H7 (cell line): ENCODE measurements at regions not wholly inside any gene's neighbourhood (a gene's known extent, or its start where the extent isn't known, plus 50 kb on each side); places are given as distances from the start of the nearest gene placed in this dataset.

Source experiments
- DNase-seq: peaks from one replicate; pipeline ENCODE4 v3.0.0; 2012
- H3K27me3 ChIP-seq: 2 replicates; pipeline ENCODE4 v1.6.0; 2011; ENCODE audit warnings: mild to moderate bottlenecking, low read length; ENCODE audit not compliant: control insufficient read depth, insufficient read depth
- H3K36me3 ChIP-seq: replicated peaks from 2 replicates; pipeline ENCODE4 v1.5.1; 2011; ENCODE audit warnings: low read length; ENCODE audit not compliant: control insufficient read depth, insufficient read depth
- H3K4me3 ChIP-seq: 2 replicates; pipeline ENCODE4 v1.5.1; 2011; ENCODE audit warnings: low read depth, mild to moderate bottlenecking, control low read depth, low read length, moderate library complexity; ENCODE audit not compliant: insufficient read depth

DNA sequence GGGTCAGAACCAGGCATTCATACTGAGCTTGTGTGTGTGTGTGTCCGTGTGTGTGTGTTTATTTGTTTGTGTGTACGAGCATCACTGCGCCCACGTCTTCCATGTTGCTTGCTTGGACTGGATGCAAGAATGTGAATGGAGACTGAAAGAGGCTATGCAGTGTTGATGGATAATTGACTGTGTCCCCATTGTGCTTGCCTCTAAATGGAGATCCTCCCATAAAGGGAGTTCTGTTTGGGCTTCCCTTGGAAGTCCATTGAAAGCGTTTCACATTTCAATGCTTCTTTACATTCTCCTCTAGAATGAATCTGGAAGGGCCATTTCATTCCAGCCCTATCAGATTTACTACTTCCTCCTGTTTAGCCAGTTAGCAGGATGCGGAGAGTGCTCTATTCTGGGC lies 124.0 kb downstream of the GP2 start:
- Histone ChIP-seq H3K27me3 (no peaks in the 10 kb centered on the region), H3K36me3 (no peaks in the 10 kb centered on the region), H3K4me3 (no peak overlapping the region)
- no peak for DNase-seq

- Histone ChIP-seq H3K4me3 (no peak overlapping the region), H3K36me3 (no peaks in the 10 kb centered on the region), H3K27me3 (no peaks in the 10 kb centered on the region)
- DNase-seq = no peak
Observed at GRCh38 chr16:20202747-20203146, 124.6 kb downstream of the GP2 start.

- no peaks in the 10 kb centered on the region for H3K27me3 ChIP-seq
- no peak overlapping the region for H3K4me3 ChIP-seq
- DNase-seq = no peak
- H3K36me3 ChIP-seq = no peaks in the 10 kb centered on the region
Observed at GRCh38 chr16:20192801-20193200, 119.1 kb upstream of the GPR139 start.

- no peaks in the 10 kb centered on the region for H3K27me3 ChIP-seq
- no peak for DNase-seq
- H3K4me3 ChIP-seq = no peak overlapping the region
Observed at GRCh38 chr16:20191566-20191965, 117.9 kb upstream of the GPR139 start.

GRCh38 chr16:20181949-20182348 lies 108.3 kb upstream of the GPR139 start:
- DNase-seq = no peak
- no peak overlapping the region for H3K4me3 ChIP-seq
- no peaks in the 10 kb centered on the region for H3K36me3 ChIP-seq
- H3K27me3 ChIP-seq = peaks cover 2% of the 10 kb centered on the region; the same call in 1 of the 2 replicates

More at GRCh38 chr16:20191566-20191965, 117.9 kb upstream of the GPR139 start:
- no peaks in the 10 kb centered on the region for H3K36me3 ChIP-seq

- Histone ChIP-seq H3K4me3 (no peak overlapping the region), H3K36me3 (no peaks in the 10 kb centered on the region), H3K27me3 (peaks cover 2% of the 10 kb centered on the region; the same call in 1 of the 2 replicates)
- no peak for DNase-seq
Observed at GRCh38 chr16:20181416-20181815, 107.7 kb upstream of the GPR139 start.

DNA sequence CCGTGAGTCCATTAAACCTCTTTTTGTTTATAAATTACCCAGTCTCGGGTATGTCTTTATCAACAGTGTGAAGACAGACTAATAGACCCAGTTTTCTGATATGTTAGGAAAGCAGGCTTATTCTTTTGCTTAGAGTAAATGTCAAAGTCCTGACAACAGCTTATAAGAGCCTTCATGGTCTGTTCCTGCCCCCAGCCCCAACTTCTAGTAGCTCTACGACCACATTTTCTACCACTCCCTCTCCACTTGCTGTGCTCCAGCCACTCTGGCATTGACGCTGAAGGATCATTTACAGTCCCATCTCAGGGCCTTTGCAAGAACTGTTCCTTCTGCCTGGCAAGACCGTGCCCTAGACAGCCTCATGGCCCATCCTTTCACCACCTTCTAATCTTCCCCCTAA lies 104.6 kb upstream of the GPR139 start:
- H3K4me3 ChIP-seq = no peak overlapping the region
- H3K36me3 ChIP-seq = no peaks in the 10 kb centered on the region
- H3K27me3 ChIP-seq = peaks cover 2% of the 10 kb centered on the region; the same call in 1 of the 2 replicates
- no peak for DNase-seq

- peak; percentile 10 for DNase-seq
- no peak overlapping the region for H3K4me3 ChIP-seq
- peaks cover 2% of the 10 kb centered on the region; the same call in 1 of the 2 replicates for H3K27me3 ChIP-seq
- no peaks in the 10 kb centered on the region for H3K36me3 ChIP-seq
Observed at GRCh38 chr16:20175358-20175757, 101.7 kb upstream of the GPR139 start.

DNA sequence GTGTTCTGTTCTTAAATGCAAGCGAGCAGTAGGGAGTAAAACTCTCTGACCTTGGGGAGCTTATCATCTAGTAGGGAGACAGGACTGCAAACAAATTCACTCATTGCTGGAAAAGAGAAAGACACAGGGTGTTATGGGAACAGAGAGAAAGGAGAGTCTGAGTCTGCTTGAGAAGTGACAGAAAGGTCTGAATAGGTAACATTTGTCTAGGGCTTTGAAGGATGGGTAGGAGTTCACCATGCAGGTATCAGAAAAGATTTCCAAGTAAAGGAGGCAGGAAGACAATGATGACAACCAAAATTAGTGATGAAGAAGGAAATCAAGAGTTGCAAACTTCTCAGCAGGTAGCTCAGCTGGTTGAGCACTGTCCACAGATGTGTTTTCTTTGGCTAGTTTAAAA lies 93.6 kb upstream of the GPR139 start:
- no peaks in the 10 kb centered on the region for H3K36me3 ChIP-seq
- DNase-seq = no peak
- H3K27me3 ChIP-seq = no peaks in the 10 kb centered on the region
- H3K4me3 ChIP-seq = no peak overlapping the region

DNA sequence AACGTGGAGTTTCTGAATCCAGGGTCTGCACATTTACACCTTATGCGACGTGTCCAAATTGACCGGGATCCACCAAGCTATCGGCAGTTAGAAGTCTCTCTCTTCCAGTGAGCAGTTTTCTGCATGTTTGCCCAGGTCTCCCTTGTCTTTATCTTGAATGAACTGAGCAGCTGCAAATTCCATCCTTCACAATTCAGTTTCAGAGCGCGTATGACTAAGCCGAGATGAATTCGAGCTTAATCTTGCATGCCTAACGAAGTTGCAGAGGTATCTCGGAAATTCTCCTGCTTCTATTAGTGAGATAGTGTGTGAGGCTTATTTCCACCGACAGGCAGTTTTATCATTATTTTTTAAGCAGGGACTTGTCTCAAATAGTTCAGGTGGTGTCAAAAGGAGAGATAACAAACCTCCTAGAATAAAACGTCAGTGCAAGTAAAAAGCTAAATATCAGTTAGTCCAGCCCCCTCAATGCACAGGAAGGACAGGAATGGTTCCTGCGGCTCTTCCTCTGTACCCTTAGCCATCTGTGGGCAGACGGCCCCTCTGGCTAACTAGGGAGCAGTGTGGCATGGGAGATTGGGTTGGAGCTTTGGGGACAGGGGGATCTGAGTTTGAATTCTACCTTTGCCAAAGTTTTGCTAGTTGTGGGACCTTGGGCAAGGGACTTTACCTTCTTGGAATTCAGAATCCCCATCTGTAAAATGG lies 93.0 kb upstream of the GPR139 start:
- H3K36me3 ChIP-seq = no peaks in the 10 kb centered on the region
- no peaks in the 10 kb centered on the region for H3K27me3 ChIP-seq
- peak; percentile 11 for DNase-seq
- no peak overlapping the region for H3K4me3 ChIP-seq

GRCh38 chr16:20153444-20153843 lies 79.8 kb upstream of the GPR139 start:
- Histone ChIP-seq H3K4me3 (no peak overlapping the region), H3K36me3 (no peaks in the 10 kb centered on the region), H3K27me3 (no peaks in the 10 kb centered on the region)
- DNase-seq = no peak

DNA sequence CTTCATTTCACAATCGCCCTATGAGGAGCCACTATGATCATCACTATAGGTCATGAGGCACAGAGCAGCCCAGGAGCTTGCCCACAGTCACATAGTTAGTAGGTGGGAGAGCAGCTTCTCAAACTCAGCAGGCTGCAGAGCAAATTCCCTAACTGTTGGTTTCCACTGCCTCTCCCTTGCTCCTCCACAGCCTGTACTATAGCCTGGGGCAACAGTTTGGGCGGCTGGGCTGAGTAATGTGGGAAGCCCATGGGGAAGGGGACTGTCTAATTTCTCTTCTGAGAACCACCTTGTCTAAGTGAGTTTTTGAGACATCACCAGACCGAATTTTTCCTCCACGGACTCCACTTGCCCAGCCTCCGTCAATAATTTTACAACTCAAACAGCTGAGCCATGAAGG lies 73.4 kb upstream of the GPR139 start:
- no peaks in the 10 kb centered on the region for H3K27me3 ChIP-seq
- DNase-seq = no peak
- H3K4me3 ChIP-seq = no peak overlapping the region
- no peaks in the 10 kb centered on the region for H3K36me3 ChIP-seq

DNA sequence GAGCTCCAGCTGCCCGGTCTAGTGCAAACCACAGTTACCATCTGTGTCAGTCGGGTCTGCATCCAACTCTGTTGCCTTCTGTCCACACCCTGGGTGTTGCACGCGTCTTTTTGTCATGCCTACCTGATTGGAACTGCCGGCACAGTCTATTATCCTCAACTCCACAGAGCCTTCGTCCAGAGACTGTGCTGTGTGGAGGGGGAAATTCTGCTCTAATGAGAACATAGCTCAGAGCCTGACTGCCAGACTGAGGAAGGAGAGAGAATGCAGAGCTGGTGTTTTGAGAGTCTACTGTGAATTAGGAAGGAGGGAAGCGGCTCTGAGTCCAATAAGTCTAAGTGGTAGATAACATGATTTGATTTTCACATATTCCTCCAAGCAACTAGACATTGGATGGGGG lies 68.3 kb upstream of the GPR139 start:
- H3K36me3 ChIP-seq = no peaks in the 10 kb centered on the region
- DNase-seq = no peak
- H3K27me3 ChIP-seq = no peaks in the 10 kb centered on the region
- H3K4me3 ChIP-seq = no peak overlapping the region

- Histone ChIP-seq H3K27me3 (no peaks in the 10 kb centered on the region), H3K36me3 (no peaks in the 10 kb centered on the region), H3K4me3 (no peak overlapping the region)
- no peak for DNase-seq
Observed at GRCh38 chr16:20137909-20138308, 64.2 kb upstream of the GPR139 start.

GRCh38 chr16:20137194-20137593 lies 63.5 kb upstream of the GPR139 start:
- H3K4me3 ChIP-seq = no peak overlapping the region
- H3K36me3 ChIP-seq = no peaks in the 10 kb centered on the region
- no peak for DNase-seq
- H3K27me3 ChIP-seq = no peaks in the 10 kb centered on the region
